ENCODE measurements at regions not wholly inside any gene's neighbourhood (a gene's known extent, or its start where the extent isn't known, plus 50 kb on each side); places are given as distances from the start of the nearest gene placed in this dataset.

DNA sequence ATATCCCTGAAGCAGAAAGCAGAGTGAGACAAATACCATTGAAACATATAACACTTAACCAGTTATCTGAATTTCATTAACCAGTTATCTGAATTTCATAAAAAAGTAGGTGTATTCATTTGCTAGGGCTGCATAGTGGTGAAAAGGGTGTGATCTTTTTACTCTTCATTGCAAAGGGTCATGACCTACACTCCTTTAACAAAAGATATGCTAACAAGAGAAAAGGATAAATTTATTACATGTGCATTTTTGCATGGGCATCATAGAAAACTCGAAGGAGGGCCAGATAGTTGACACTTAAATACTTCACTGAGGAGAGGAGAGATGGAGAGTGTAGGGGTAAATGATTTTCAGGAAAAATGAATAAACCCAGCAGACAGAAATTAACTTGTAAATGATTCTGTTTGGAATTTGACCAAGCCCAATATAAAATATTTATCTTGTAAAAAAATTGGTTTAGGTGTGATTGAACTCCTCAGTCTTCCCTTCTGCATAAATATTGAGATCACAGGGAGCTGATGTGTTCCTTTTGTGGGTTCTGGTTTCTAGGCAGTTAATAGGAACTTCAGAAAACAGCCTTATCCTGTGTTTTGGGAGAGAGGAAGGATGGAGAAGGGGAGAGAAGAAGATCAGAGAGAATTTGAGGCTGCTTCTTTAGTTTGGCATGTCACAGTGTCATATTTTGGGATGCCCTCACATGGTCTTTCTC is 372.5 kb upstream of the SYT4 start:
- Histone ChIP-seq H3K4me3 (ENCODE audit: low read length) (no peak overlapping the region), H3K9ac (ENCODE audit: low read length) (no peak overlapping the region), H3K27ac (ENCODE audit: low read length) (no peak overlapping the region), H3K27me3 (ENCODE audit: control insufficient read depth, insufficient read depth, low read length) (no peaks in the 10 kb centered on the region), H3K4me1 (ENCODE audit: control insufficient read depth, low read depth, low read length) (no peaks in the 10 kb centered on the region), H3K9me3 (ENCODE audit: control insufficient read depth, low read depth, low read length) (no peaks in the 10 kb centered on the region), H3K36me3 (ENCODE audit: control insufficient read depth, low read depth, low read length) (no peaks in the 10 kb centered on the region)

GRCh38 chr18:43650426-43650825 is 373.1 kb upstream of the SYT4 start:
- Histone ChIP-seq H3K4me1 (ENCODE audit: control insufficient read depth, low read depth, low read length) (no peaks in the 10 kb centered on the region), H3K9me3 (ENCODE audit: control insufficient read depth, low read depth, low read length) (no peaks in the 10 kb centered on the region), H3K4me3 (ENCODE audit: low read length) (no peak overlapping the region), H3K27me3 (ENCODE audit: control insufficient read depth, insufficient read depth, low read length) (no peaks in the 10 kb centered on the region), H3K27ac (ENCODE audit: low read length) (no peak overlapping the region), H3K36me3 (ENCODE audit: control insufficient read depth, low read depth, low read length) (no peaks in the 10 kb centered on the region), H3K9ac (ENCODE audit: low read length) (no peak overlapping the region)

DNA sequence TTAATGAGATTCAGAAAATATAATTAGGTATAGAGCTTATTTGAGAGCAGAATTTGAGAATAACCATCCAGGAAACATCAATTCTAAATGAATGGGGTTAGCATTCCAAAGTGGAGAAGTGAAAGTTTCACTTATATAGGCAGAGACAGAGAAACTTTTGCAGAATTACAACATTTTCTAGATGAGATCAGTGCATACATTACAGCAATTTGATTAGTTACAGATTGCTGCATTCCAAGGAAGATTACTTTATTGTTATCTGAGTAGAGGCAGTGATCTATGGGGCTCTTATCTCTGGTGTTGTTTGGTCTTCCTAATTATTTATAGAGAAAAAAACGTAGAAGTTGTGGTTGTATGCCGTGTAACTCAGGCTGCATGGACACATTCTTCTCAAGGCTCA is 373.8 kb upstream of the SYT4 start:
- Histone ChIP-seq H3K36me3 (ENCODE audit: control insufficient read depth, low read depth, low read length) (no peaks in the 10 kb centered on the region), H3K27me3 (ENCODE audit: control insufficient read depth, insufficient read depth, low read length) (no peaks in the 10 kb centered on the region), H3K9ac (ENCODE audit: low read length) (no peak overlapping the region), H3K27ac (ENCODE audit: low read length) (no peak overlapping the region), H3K4me3 (ENCODE audit: low read length) (no peak overlapping the region), H3K4me1 (ENCODE audit: control insufficient read depth, low read depth, low read length) (no peaks in the 10 kb centered on the region), H3K9me3 (ENCODE audit: control insufficient read depth, low read depth, low read length) (no peaks in the 10 kb centered on the region)

- Histone ChIP-seq H3K4me3 (ENCODE audit: low read length) (no peak overlapping the region), H3K9ac (ENCODE audit: low read length) (no peak overlapping the region), H3K27me3 (ENCODE audit: control insufficient read depth, insufficient read depth, low read length) (no peaks in the 10 kb centered on the region), H3K27ac (ENCODE audit: low read length) (no peak overlapping the region), H3K9me3 (ENCODE audit: control insufficient read depth, low read depth, low read length) (no peaks in the 10 kb centered on the region), H3K4me1 (ENCODE audit: control insufficient read depth, low read depth, low read length) (no peaks in the 10 kb centered on the region), H3K36me3 (ENCODE audit: control insufficient read depth, low read depth, low read length) (no peaks in the 10 kb centered on the region)
These were observed 379.3 kb upstream of the SYT4 start for GRCh38 chr18:43656547-43656946.

DNA sequence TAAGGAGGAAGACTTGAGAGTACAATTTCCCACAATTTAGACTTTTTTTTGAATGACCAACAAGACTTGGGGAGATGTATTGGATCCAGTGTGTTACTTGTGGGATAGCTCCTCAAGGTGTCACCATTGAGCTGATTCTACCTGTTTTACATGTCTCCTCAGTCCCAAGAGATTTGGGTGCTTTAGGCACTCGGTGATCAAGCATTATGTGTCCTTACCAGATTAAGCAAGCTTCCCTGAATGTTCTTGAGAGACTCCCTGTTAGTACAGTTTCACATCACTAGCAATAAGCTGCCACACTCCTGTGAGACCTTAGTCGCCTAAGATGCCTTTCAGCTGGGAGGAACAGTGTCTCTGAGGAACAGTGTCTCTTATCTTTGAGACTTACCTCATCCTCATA is 384.3 kb upstream of the SYT4 start:
- Histone ChIP-seq H3K4me1 (ENCODE audit: control insufficient read depth, low read depth, low read length) (no peaks in the 10 kb centered on the region), H3K9me3 (ENCODE audit: control insufficient read depth, low read depth, low read length) (no peaks in the 10 kb centered on the region), H3K27me3 (ENCODE audit: control insufficient read depth, insufficient read depth, low read length) (no peaks in the 10 kb centered on the region), H3K9ac (ENCODE audit: low read length) (no peak overlapping the region), H3K4me3 (ENCODE audit: low read length) (no peak overlapping the region), H3K27ac (ENCODE audit: low read length) (no peak overlapping the region), H3K36me3 (ENCODE audit: control insufficient read depth, low read depth, low read length) (no peaks in the 10 kb centered on the region)

DNA sequence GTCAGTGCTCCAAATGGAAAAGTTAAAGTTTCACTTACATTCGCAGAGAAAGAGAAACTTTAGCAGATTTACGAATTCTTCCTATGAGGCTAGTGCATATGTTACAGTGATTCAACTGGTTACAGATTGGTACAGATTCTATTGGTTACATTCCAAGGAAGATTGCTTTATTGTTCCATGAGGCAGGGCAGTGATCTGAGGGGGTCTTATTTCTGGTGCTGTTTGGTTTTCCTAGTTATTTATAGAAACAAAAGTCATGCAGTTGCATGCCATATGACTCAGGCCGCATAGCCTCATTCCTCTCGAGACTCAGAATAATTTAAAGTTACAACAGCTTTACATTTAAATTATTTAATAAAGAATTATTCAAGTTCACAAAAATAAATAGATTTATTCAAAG is 385.4 kb upstream of the SYT4 start:
- Histone ChIP-seq H3K9me3 (ENCODE audit: control insufficient read depth, low read depth, low read length) (no peaks in the 10 kb centered on the region), H3K4me3 (ENCODE audit: low read length) (no peak overlapping the region), H3K27me3 (ENCODE audit: control insufficient read depth, insufficient read depth, low read length) (no peaks in the 10 kb centered on the region), H3K27ac (ENCODE audit: low read length) (no peak overlapping the region), H3K4me1 (ENCODE audit: control insufficient read depth, low read depth, low read length) (no peaks in the 10 kb centered on the region), H3K9ac (ENCODE audit: low read length) (no peak overlapping the region), H3K36me3 (ENCODE audit: control insufficient read depth, low read depth, low read length) (no peaks in the 10 kb centered on the region)

DNA sequence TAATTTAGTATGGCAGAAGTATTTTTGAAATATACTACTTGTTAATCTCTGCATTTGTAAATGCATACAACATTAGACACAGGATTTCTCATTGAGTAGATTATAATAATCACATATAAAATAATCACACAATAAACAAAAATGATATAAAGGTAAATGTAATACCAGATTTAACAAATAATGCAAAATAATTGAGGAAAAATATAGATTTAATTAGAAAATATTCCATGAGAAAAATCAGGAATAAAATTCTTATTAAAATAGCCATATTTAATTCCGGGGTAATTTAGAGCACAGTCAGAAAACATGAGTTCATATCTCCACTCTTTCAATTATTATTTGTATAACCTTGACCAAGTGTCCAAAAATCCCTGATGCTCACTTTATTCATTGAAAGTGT is 385.9 kb upstream of the SYT4 start:
- no peaks in the 10 kb centered on the region for H3K4me1 ChIP-seq (ENCODE audit: control insufficient read depth, low read depth, low read length)
- no peaks in the 10 kb centered on the region for H3K27me3 ChIP-seq (ENCODE audit: control insufficient read depth, insufficient read depth, low read length)
- no peak overlapping the region for H3K9ac ChIP-seq (ENCODE audit: low read length)
- no peaks in the 10 kb centered on the region for H3K9me3 ChIP-seq (ENCODE audit: control insufficient read depth, low read depth, low read length)
- no peaks in the 10 kb centered on the region for H3K36me3 ChIP-seq (ENCODE audit: control insufficient read depth, low read depth, low read length)
- no peak overlapping the region for H3K4me3 ChIP-seq (ENCODE audit: low read length)
- no peak overlapping the region for H3K27ac ChIP-seq (ENCODE audit: low read length)

DNA sequence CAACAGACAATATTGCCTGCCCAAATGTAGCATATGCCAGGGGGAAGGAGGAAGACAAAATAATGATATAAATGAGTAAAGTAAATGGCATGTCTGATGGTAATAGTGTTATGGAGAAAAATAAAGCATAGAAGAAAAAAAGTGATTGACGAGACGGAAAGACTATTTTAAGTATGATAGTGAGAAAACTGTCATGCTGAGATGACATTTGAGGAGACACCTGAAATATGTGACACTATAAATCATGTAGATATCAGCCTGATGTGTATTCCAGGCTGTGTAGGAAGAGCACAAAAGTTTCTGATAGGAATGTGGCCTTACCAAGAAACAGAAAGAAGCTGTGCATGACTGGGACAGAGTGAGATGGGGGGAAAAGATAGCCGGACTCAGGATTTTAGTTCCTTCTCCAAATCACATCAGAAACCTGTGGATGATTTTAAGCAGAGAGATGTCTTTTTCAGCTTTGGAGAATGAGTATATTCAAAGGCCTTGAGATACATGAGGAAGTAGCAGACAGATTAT is 387.3 kb upstream of the SYT4 start:
- no peak overlapping the region for H3K9ac ChIP-seq (ENCODE audit: low read length)
- H3K27ac ChIP-seq (ENCODE audit: low read length): no peak overlapping the region
- no peaks in the 10 kb centered on the region for H3K27me3 ChIP-seq (ENCODE audit: control insufficient read depth, insufficient read depth, low read length)

DNA sequence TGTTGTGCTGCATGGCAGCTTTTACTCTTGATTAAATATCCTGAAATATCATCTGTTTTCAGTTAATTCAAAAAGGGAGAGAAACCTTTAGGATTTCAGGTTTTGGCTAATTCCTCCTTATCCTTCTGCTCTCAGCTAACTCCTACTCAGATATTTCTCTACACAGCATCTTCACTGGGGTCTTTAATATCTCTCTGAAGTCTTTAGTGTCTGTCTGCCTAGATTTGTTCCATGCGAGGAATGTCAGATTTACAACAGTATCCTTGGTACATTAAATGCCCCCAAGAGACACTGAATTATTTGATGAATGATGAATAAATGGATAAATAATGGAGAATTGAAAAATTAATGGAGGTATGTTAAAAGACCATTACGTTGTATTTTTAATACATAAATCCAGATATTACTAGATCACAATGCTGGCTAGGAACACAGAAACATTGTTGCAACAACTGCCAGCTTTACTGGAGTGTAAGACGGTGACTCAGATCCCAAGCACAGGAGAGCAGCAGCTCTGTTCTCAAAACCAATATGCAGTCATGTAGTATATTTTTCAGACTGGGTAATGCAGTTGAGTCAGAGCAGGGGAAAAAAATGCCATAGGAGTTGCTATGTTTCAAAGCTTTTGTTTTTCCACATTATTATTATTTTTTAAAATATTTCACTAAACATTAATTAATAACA is 388.0 kb upstream of the SYT4 start:
- H3K9me3 ChIP-seq (ENCODE audit: control insufficient read depth, low read depth, low read length): no peaks in the 10 kb centered on the region
- no peak overlapping the region for H3K27ac ChIP-seq (ENCODE audit: low read length)
- H3K9ac ChIP-seq (ENCODE audit: low read length): no peak overlapping the region
- no peaks in the 10 kb centered on the region for H3K36me3 ChIP-seq (ENCODE audit: control insufficient read depth, low read depth, low read length)
- no peaks in the 10 kb centered on the region for H3K27me3 ChIP-seq (ENCODE audit: control insufficient read depth, insufficient read depth, low read length)
- H3K4me3 ChIP-seq (ENCODE audit: low read length): no peak overlapping the region
- H3K4me1 ChIP-seq (ENCODE audit: control insufficient read depth, low read depth, low read length): peaks cover 4% of the 10 kb centered on the region

More for the DNA sequence above, 387.3 kb upstream of the SYT4 start:
- Histone ChIP-seq H3K4me1 (ENCODE audit: control insufficient read depth, low read depth, low read length) (peaks cover 1% of the 10 kb centered on the region), H3K36me3 (ENCODE audit: control insufficient read depth, low read depth, low read length) (no peaks in the 10 kb centered on the region), H3K4me3 (ENCODE audit: low read length) (no peak overlapping the region), H3K9me3 (ENCODE audit: control insufficient read depth, low read depth, low read length) (no peaks in the 10 kb centered on the region)

DNA sequence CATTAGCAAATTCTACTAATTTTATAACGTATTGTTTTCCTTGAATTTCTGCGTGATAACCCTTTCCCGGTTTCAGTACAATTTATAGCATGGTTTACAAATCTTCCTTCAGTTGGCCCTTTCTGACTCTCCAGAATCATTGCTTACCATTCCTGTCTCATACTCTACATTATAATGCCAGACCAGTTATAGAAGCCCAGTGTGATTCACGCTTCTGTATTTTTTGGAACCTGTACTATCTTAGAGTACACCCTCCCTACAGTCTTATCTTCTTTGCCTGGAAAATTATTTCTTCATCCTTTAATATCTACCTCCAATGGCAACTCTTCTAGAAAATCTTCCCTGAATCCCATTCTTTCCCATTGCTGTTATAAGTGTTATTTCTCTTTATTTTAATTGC is 391.6 kb upstream of the SYT4 start:
- peaks cover 4% of the 10 kb centered on the region for H3K4me1 ChIP-seq (ENCODE audit: control insufficient read depth, low read depth, low read length)
- no peak overlapping the region for H3K4me3 ChIP-seq (ENCODE audit: low read length)
- H3K9me3 ChIP-seq (ENCODE audit: control insufficient read depth, low read depth, low read length): no peaks in the 10 kb centered on the region
- no peaks in the 10 kb centered on the region for H3K27me3 ChIP-seq (ENCODE audit: control insufficient read depth, insufficient read depth, low read length)
- H3K27ac ChIP-seq (ENCODE audit: low read length): no peak overlapping the region
- no peak overlapping the region for H3K9ac ChIP-seq (ENCODE audit: low read length)
- H3K36me3 ChIP-seq (ENCODE audit: control insufficient read depth, low read depth, low read length): no peaks in the 10 kb centered on the region

DNA sequence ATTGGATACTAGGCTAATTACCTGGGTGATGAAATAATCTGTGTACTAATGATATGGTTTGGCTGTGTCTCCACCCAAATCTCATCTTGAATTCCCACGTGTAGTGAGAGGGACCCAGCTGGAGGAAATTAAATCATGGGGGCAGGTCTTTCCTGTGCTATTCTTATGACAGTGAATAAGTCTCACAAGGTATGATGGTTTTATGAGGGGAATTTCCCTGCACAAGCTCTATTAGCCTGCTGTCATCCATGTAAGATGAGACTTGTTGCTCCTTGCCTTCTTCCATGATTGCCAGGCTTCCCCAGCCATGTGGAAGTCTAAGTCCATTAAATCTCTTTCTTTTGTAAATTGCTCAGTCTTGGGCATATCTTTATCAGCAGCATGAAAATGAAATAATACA is 394.1 kb upstream of the SYT4 start:
- H3K4me3 ChIP-seq (ENCODE audit: low read length): no peak overlapping the region
- H3K27me3 ChIP-seq (ENCODE audit: control insufficient read depth, insufficient read depth, low read length): no peaks in the 10 kb centered on the region
- no peak overlapping the region for H3K9ac ChIP-seq (ENCODE audit: low read length)
- H3K27ac ChIP-seq (ENCODE audit: low read length): no peak overlapping the region
- no peaks in the 10 kb centered on the region for H3K9me3 ChIP-seq (ENCODE audit: control insufficient read depth, low read depth, low read length)
- peaks cover 4% of the 10 kb centered on the region for H3K4me1 ChIP-seq (ENCODE audit: control insufficient read depth, low read depth, low read length)
- H3K36me3 ChIP-seq (ENCODE audit: control insufficient read depth, low read depth, low read length): no peaks in the 10 kb centered on the region

GRCh38 chr18:43680096-43680495 is 402.8 kb upstream of the SYT4 start:
- Histone ChIP-seq H3K4me1 (ENCODE audit: control insufficient read depth, low read depth, low read length) (peaks cover 14% of the 10 kb centered on the region), H3K9ac (ENCODE audit: low read length) (no peak overlapping the region), H3K36me3 (ENCODE audit: control insufficient read depth, low read depth, low read length) (no peaks in the 10 kb centered on the region), H3K27ac (ENCODE audit: low read length) (no peak overlapping the region), H3K4me3 (ENCODE audit: low read length) (no peak overlapping the region), H3K9me3 (ENCODE audit: control insufficient read depth, low read depth, low read length) (no peaks in the 10 kb centered on the region), H3K27me3 (ENCODE audit: control insufficient read depth, insufficient read depth, low read length) (no peaks in the 10 kb centered on the region)

Measured in iPS-18a (cell line).